GM19452 (cell line): ENCODE measurements at regions not wholly inside any gene's neighbourhood (a gene's known extent, or its start where the extent isn't known, plus 50 kb on each side); places are given as distances from the start of the nearest gene placed in this dataset.

Source experiments
- ATAC-seq: cut with Tn5 transposase; IDR thresholded peaks from one replicate; pipeline ENCODE4 v1.9.1; 2021; ENCODE audit not compliant: unreplicated experiment

- no peak for ATAC-seq
These were observed 91.6 kb upstream of the RGMA start for GRCh38 chr15:93180656-93181055.

GRCh38 chr15:93180128-93180527 lies 91.1 kb upstream of the RGMA start:
- ATAC-seq = no peak

GRCh38 chr15:93179700-93180102 lies 90.7 kb upstream of the RGMA start:
- ATAC-seq = no peak

- ATAC-seq = no peak
These were observed 90.1 kb upstream of the RGMA start for GRCh38 chr15:93179072-93179471.

- no peak for ATAC-seq
These were observed 89.4 kb upstream of the RGMA start for GRCh38 chr15:93178371-93178770.

- no peak for ATAC-seq
These were observed 87.1 kb upstream of the RGMA start for GRCh38 chr15:93176065-93176464.

- ATAC-seq = no peak
These were observed 85.8 kb upstream of the RGMA start for GRCh38 chr15:93174836-93175235.

GRCh38 chr15:93173369-93173768 lies 84.4 kb upstream of the RGMA start:
- ATAC-seq = no peak

- ATAC-seq = no peak
These were observed 82.5 kb upstream of the RGMA start for GRCh38 chr15:93171476-93171875.

- ATAC-seq = no peak
These were observed 81.3 kb upstream of the RGMA start for GRCh38 chr15:93170329-93170728.

GRCh38 chr15:93168910-93169309 lies 79.9 kb upstream of the RGMA start:
- no peak for ATAC-seq

- no peak for ATAC-seq
These were observed 78.3 kb upstream of the RGMA start for GRCh38 chr15:93167291-93167690.

- no peak for ATAC-seq
These were observed 77.7 kb upstream of the RGMA start for GRCh38 chr15:93166675-93167074.

- ATAC-seq = no peak
These were observed 76.9 kb upstream of the RGMA start for GRCh38 chr15:93165734-93166470.

GRCh38 chr15:93164409-93164808 lies 75.4 kb upstream of the RGMA start:
- ATAC-seq = no peak

- no peak for ATAC-seq
These were observed 73.5 kb upstream of the RGMA start for GRCh38 chr15:93162560-93162959.

- ATAC-seq = no peak
These were observed 70.9 kb upstream of the RGMA start for GRCh38 chr15:93159930-93160329.

- ATAC-seq = no peak
These were observed 69.3 kb upstream of the RGMA start for GRCh38 chr15:93158097-93158900.

GRCh38 chr15:93154666-93155065 lies 65.7 kb upstream of the RGMA start:
- no peak for ATAC-seq

GRCh38 chr15:93152951-93153350 lies 63.9 kb upstream of the RGMA start:
- ATAC-seq = no peak

GRCh38 chr15:93152360-93152759 lies 63.3 kb upstream of the RGMA start:
- ATAC-seq = no peak
